A673 (cell line): ENCODE measurements at regions not wholly inside any gene's neighbourhood (a gene's known extent, or its start where the extent isn't known, plus 50 kb on each side); places are given as distances from the start of the nearest gene placed in this dataset.

Source experiments
- BruUV-seq: library from RNA; stranded (reverse); fragments of 400-500 nt; replicated peaks from 2 replicates; lab custom pipeline; 2021; lab: Mats Ljungman, UMichigan
- CTCF ChIA-PET: fragments of 300-600 bp; sonication (Branson Sonifier 250); formaldehyde crosslinking; loops from one replicate; lab custom pipeline; 2022; ENCODE audit warnings: antibody characterized with exemption; lab: Charles Lee
- POLR2A ChIA-PET: fragments of 300-600 bp; sonication (Branson Sonifier 250); formaldehyde crosslinking; loops from one replicate; lab custom pipeline; 2022; ENCODE audit warnings: antibody characterized with exemption; ENCODE audit not compliant: low non-redundant PET; lab: Charles Lee
- DNase-seq: peaks from one replicate; pipeline ENCODE4 v3.0.0-alpha.2; 2015; ENCODE audit warnings: low spot score
- H3K27ac ChIP-seq: fragments of 200-600 bp; sonication (generic); 2 replicates; pipeline ENCODE4 v1.5.1; 2016; ENCODE audit warnings: mixed run types, low read depth, mild to moderate bottlenecking, mixed read lengths, antibody characterized with exemption, low read length; ENCODE audit not compliant: poor library complexity, severe bottlenecking
- H3K27me3 ChIP-seq: fragments of 200-600 bp; sonication (generic); replicated peaks from 2 replicates; pipeline ENCODE4 v1.6.1; 2017; ENCODE audit warnings: mixed run types, low read depth, mild to moderate bottlenecking, mixed read lengths, antibody characterized with exemption, low read length; ENCODE audit not compliant: insufficient read depth, poor library complexity
- H3K36me3 ChIP-seq: fragments of 200-600 bp; sonication (generic); 2 replicates; pipeline ENCODE4 v1.6.1; 2016; ENCODE audit warnings: mixed run types, mild to moderate bottlenecking, mixed read lengths, antibody characterized with exemption, low read length; ENCODE audit not compliant: insufficient read depth, poor library complexity, severe bottlenecking
- H3K4me1 ChIP-seq: fragments of 200-600 bp; sonication (generic); 2 replicates; pipeline ENCODE4 v1.6.1; 2017; ENCODE audit warnings: mixed run types, mild to moderate bottlenecking, mixed read lengths, antibody characterized with exemption, low read length; ENCODE audit not compliant: insufficient read depth, poor library complexity, severe bottlenecking
- H3K4me3 ChIP-seq: fragments of 200-600 bp; sonication (generic); 2 replicates; pipeline ENCODE4 v1.5.1; 2016; ENCODE audit warnings: low read depth, mixed run types, mild to moderate bottlenecking, mixed read lengths, low read length; ENCODE audit not compliant: poor library complexity, severe bottlenecking
- H3K9me3 ChIP-seq: fragments of 200-600 bp; sonication (generic); 2 replicates; pipeline ENCODE4 v1.6.1; 2016; ENCODE audit warnings: mixed run types, low read depth, mild to moderate bottlenecking, mixed read lengths, antibody characterized with exemption, low read length; ENCODE audit not compliant: poor library complexity, severe bottlenecking
- CTCF ChIP-seq: fragments of 300-800, 200-600 bp; sonication (generic); conservative IDR thresholded peaks from 2 replicates; pipeline ENCODE4 v1.5.1; 2017; ENCODE audit warnings: low read depth, mild to moderate bottlenecking, antibody characterized with exemption, low read length, moderate library complexity, mixed read lengths
- EZH2 ChIP-seq: fragments of 200-600 bp; sonication (generic); IDR thresholded peaks from 2 replicates; pipeline ENCODE4 v1.6.1; 2017; ENCODE audit warnings: borderline replicate concordance, low read depth, mild to moderate bottlenecking, mixed read lengths, antibody characterized with exemption, low read length; ENCODE audit not compliant: poor library complexity, severe bottlenecking
- intact Hi-C: fragments of 100-400 bp; cut with micrococcal nuclease; formaldehyde crosslinking; loops from one replicate; pipeline ENCODE4 v1.10.0; 2022; ENCODE audit not compliant: unreplicated experiment

GRCh38 chr6:126905917-126906316 lies 212.6 kb upstream of the RSPO3 start:
- TF ChIP-seq EZH2: no peak
- TF ChIP-seq CTCF: no peak
- Histone ChIP-seq H3K4me1 (no peaks in the 10 kb centered on the region), H3K27me3 (no peaks in the 10 kb centered on the region), H3K9me3 (no peaks in the 10 kb centered on the region), H3K4me3 (no peak overlapping the region), H3K27ac (no peak overlapping the region), H3K36me3 (no peaks in the 10 kb centered on the region)
- CTCF ChIA-PET: interaction anchor here (0.6 kb wide), 1 partner anchor 632 kb away, joined by 3 read pairs; no protein-coding TSS in a partner anchor
- POLR2A ChIA-PET: no interaction called here
- intact Hi-C loops: no loop called here
- no TSS peak for BruUV-seq
- DNase-seq: peak; percentile 49

GRCh38 chr6:126907312-126907711 lies 211.2 kb upstream of the RSPO3 start:
- Histone ChIP-seq H3K27me3 (no peaks in the 10 kb centered on the region), H3K27ac (no peak overlapping the region), H3K9me3 (no peaks in the 10 kb centered on the region), H3K36me3 (no peaks in the 10 kb centered on the region), H3K4me3 (no peak overlapping the region), H3K4me1 (no peaks in the 10 kb centered on the region)
- ChIA-PET CTCF (no interaction called here), POLR2A (no interaction called here)
- TF ChIP-seq EZH2 (no peak), CTCF (no peak)
- intact Hi-C loops: no loop called here
- BruUV-seq: no TSS peak
- no peak for DNase-seq

GRCh38 chr6:126907996-126908395 lies 210.5 kb upstream of the RSPO3 start:
- DNase-seq: no peak
- no peak overlapping the region for H3K4me3 ChIP-seq
- ChIA-PET CTCF (no interaction called here), POLR2A (no interaction called here)
- no peaks in the 10 kb centered on the region for H3K9me3 ChIP-seq
- H3K36me3 ChIP-seq: no peaks in the 10 kb centered on the region
- H3K27me3 ChIP-seq: no peaks in the 10 kb centered on the region
- intact Hi-C loops: no loop called here
- BruUV-seq: no TSS peak
- TF ChIP-seq EZH2 (no peak), CTCF (no peak)
- H3K27ac ChIP-seq: no peak overlapping the region
- no peaks in the 10 kb centered on the region for H3K4me1 ChIP-seq
